HFFc6 (cell line): ENCODE measurements at regions not wholly inside any gene's neighbourhood (a gene's known extent, or its start where the extent isn't known, plus 50 kb on each side); places are given as distances from the start of the nearest gene placed in this dataset.

Experiments used
- DNase-seq: peaks from one replicate; pipeline ENCODE4 v3.0.0-alpha.2; 2018
- H3K27ac Mint-ChIP-seq: 2 replicates; pipeline ENCODE4 v1.8.0; 2020; ENCODE audit warnings: mild to moderate bottlenecking, mixed read lengths
- H3K27me3 Mint-ChIP-seq: 2 replicates; pipeline ENCODE4 v1.8.0; 2021; ENCODE audit warnings: mild to moderate bottlenecking, moderate library complexity, mixed read lengths; ENCODE audit not compliant: insufficient read depth
- H3K36me3 Mint-ChIP-seq: 2 replicates; pipeline ENCODE4 v1.8.0; 2021; ENCODE audit warnings: low read depth, mixed read lengths
- H3K4me1 Mint-ChIP-seq: 2 replicates; pipeline ENCODE4 v1.8.0; 2020; ENCODE audit warnings: low read depth, mixed read lengths
- H3K4me3 Mint-ChIP-seq: 2 replicates; pipeline ENCODE4 v1.8.0; 2020; ENCODE audit warnings: mild to moderate bottlenecking, moderate library complexity, mixed read lengths
- H3K9me3 Mint-ChIP-seq: 2 replicates; pipeline ENCODE4 v1.8.0; 2020; ENCODE audit warnings: mild to moderate bottlenecking, mixed read lengths
- CTCF ChIP-seq: fragments of 200-600 bp; sonication (generic); IDR thresholded peaks from 2 replicates; pipeline ENCODE4 v1.5.0; 2021; ENCODE audit warnings: antibody characterized with exemption, mild to moderate bottlenecking

- no peak overlapping the region for H3K4me3 Mint-ChIP-seq
- no peaks in the 10 kb centered on the region; the same call in 1 of the 2 replicates for H3K9me3 Mint-ChIP-seq
- no peak overlapping the region for H3K27ac Mint-ChIP-seq
- H3K4me1 Mint-ChIP-seq: no peaks in the 10 kb centered on the region
- DNase-seq: no peak
- no peaks in the 10 kb centered on the region for H3K36me3 Mint-ChIP-seq
- H3K27me3 Mint-ChIP-seq: peaks cover 10% of the 10 kb centered on the region
- TF ChIP-seq CTCF: no peak
Observed at GRCh38 chr13:48862572-48862971, 113.1 kb upstream of the FNDC3A start.

- Mint-ChIP-seq H3K4me3 (no peak overlapping the region), H3K36me3 (no peaks in the 10 kb centered on the region), H3K27ac (no peak overlapping the region), H3K9me3 (no peaks in the 10 kb centered on the region; the same call in 1 of the 2 replicates), H3K4me1 (no peaks in the 10 kb centered on the region), H3K27me3 (peaks cover 10% of the 10 kb centered on the region)
- no peak for TF ChIP-seq CTCF
- no peak for DNase-seq
Observed at GRCh38 chr13:48864100-48864499, 111.6 kb upstream of the FNDC3A start.

GRCh38 chr13:48866249-48866648 is 109.5 kb upstream of the FNDC3A start:
- Mint-ChIP-seq H3K36me3 (no peaks in the 10 kb centered on the region), H3K4me1 (no peaks in the 10 kb centered on the region), H3K9me3 (no peaks in the 10 kb centered on the region; the same call in 1 of the 2 replicates), H3K4me3 (no peak overlapping the region), H3K27ac (no peak overlapping the region), H3K27me3 (peaks cover 10% of the 10 kb centered on the region)
- no peak for DNase-seq
- TF ChIP-seq CTCF: no peak

- peaks cover 8% of the 10 kb centered on the region for H3K27me3 Mint-ChIP-seq
- no peaks in the 10 kb centered on the region for H3K9me3 Mint-ChIP-seq
- TF ChIP-seq CTCF: no peak
- H3K36me3 Mint-ChIP-seq: no peaks in the 10 kb centered on the region
- peaks cover 10% of the 10 kb centered on the region for H3K4me1 Mint-ChIP-seq
- H3K4me3 Mint-ChIP-seq: no peak overlapping the region
- H3K27ac Mint-ChIP-seq: no peak overlapping the region
- no peak for DNase-seq
Observed at GRCh38 chr13:48873081-48873480, 102.6 kb upstream of the FNDC3A start.

- Mint-ChIP-seq H3K4me1 (peaks cover 10% of the 10 kb centered on the region), H3K36me3 (no peaks in the 10 kb centered on the region), H3K27ac (no peak overlapping the region), H3K4me3 (no peak overlapping the region), H3K9me3 (no peaks in the 10 kb centered on the region), H3K27me3 (peaks cover 8% of the 10 kb centered on the region)
- TF ChIP-seq CTCF: peak; percentile 66
- peak; percentile 69 for DNase-seq
Observed at GRCh38 chr13:48873587-48873986, 102.1 kb upstream of the FNDC3A start.

GRCh38 chr13:48874165-48874564 is 101.5 kb upstream of the FNDC3A start:
- Mint-ChIP-seq H3K4me3 (no peak overlapping the region), H3K27me3 (peaks cover 9% of the 10 kb centered on the region), H3K4me1 (peaks cover 12% of the 10 kb centered on the region), H3K36me3 (no peaks in the 10 kb centered on the region), H3K9me3 (no peaks in the 10 kb centered on the region), H3K27ac (no peak overlapping the region)
- no peak for DNase-seq
- no peak for TF ChIP-seq CTCF
